ENCODE measurements at regions not wholly inside any gene's neighbourhood (a gene's known extent, or its start where the extent isn't known, plus 50 kb on each side); places are given as distances from the start of the nearest gene placed in this dataset.
"Not testable (repeated sequence)": the region's sequence is repeated elsewhere in the genome, so short reads cannot be mapped to it uniquely, and the experiment has no call there.

- no peak overlapping the region for H3K27ac ChIP-seq (ENCODE audit: low read depth, low read length, poor library complexity, severe bottlenecking)
- BruUV-seq (replicated peaks): no TSS peak
- POLR2A ChIA-PET (ENCODE audit: low non-redundant PET): no interaction called here
- no peaks in the 10 kb centered on the region for H3K27me3 ChIP-seq (replicated peaks; ENCODE audit: insufficient read depth, low read depth, low read length, poor library complexity)
- no peak for TF ChIP-seq CTCF (conservative IDR thresholded peaks at IDR 0.05; ENCODE audit: low read depth, low read length)
- TF ChIP-seq EZH2 (IDR thresholded peaks at IDR 0.05; ENCODE audit: borderline replicate concordance, low read depth, low read length, poor library complexity, severe bottlenecking): no peak
- intact Hi-C loops (cut with micrococcal nuclease; ENCODE audit: unreplicated experiment): no loop called here
- DNase-seq (ENCODE audit: low spot score): no peak
- no peak overlapping the region for H3K4me3 ChIP-seq (ENCODE audit: low read depth, low read length, poor library complexity, severe bottlenecking)
- H3K4me1 ChIP-seq (ENCODE audit: insufficient read depth, low read length, poor library complexity, severe bottlenecking): no peaks in the 10 kb centered on the region
- no peaks in the 10 kb centered on the region for H3K36me3 ChIP-seq (ENCODE audit: insufficient read depth, low read length, poor library complexity, severe bottlenecking)
- CTCF ChIA-PET: no interaction called here
- no peaks in the 10 kb centered on the region for H3K9me3 ChIP-seq (ENCODE audit: low read depth, low read length, poor library complexity, severe bottlenecking)
These were observed 180.3 kb downstream of the SH2D4B start for GRCh38 chr10:80718024-80718423.

- POLR2A ChIA-PET (ENCODE audit: low non-redundant PET): no interaction called here
These were observed 182.2 kb downstream of the SH2D4B start for GRCh38 chr10:80719935-80720334.

GRCh38 chr10:80720549-80720948 is 182.8 kb downstream of the SH2D4B start:
- no peak for TF ChIP-seq CTCF (conservative IDR thresholded peaks at IDR 0.05; ENCODE audit: low read depth, low read length)
- TF ChIP-seq EZH2 (IDR thresholded peaks at IDR 0.05; ENCODE audit: borderline replicate concordance, low read depth, low read length, poor library complexity, severe bottlenecking): no peak
- POLR2A ChIA-PET (ENCODE audit: low non-redundant PET): no interaction called here
- H3K27ac ChIP-seq (ENCODE audit: low read depth, low read length, poor library complexity, severe bottlenecking): no peak overlapping the region
- CTCF ChIA-PET: no interaction called here
- H3K36me3 ChIP-seq (ENCODE audit: insufficient read depth, low read length, poor library complexity, severe bottlenecking): no peaks in the 10 kb centered on the region
- H3K4me3 ChIP-seq (ENCODE audit: low read depth, low read length, poor library complexity, severe bottlenecking): no peak overlapping the region
- H3K27me3 ChIP-seq (replicated peaks; ENCODE audit: insufficient read depth, low read depth, low read length, poor library complexity): no peaks in the 10 kb centered on the region
- no peaks in the 10 kb centered on the region for H3K4me1 ChIP-seq (ENCODE audit: insufficient read depth, low read length, poor library complexity, severe bottlenecking)
- intact Hi-C loops (cut with micrococcal nuclease; ENCODE audit: unreplicated experiment): no loop called here
- no peak for DNase-seq (ENCODE audit: low spot score)
- BruUV-seq (replicated peaks): no TSS peak
- H3K9me3 ChIP-seq (ENCODE audit: low read depth, low read length, poor library complexity, severe bottlenecking): no peaks in the 10 kb centered on the region

More at GRCh38 chr10:80719935-80720334, 182.2 kb downstream of the SH2D4B start:
- Histone ChIP-seq H3K27me3 (replicated peaks; ENCODE audit: insufficient read depth, low read depth, low read length, poor library complexity) (no peaks in the 10 kb centered on the region), H3K27ac (ENCODE audit: low read depth, low read length, poor library complexity, severe bottlenecking) (no peak overlapping the region), H3K36me3 (ENCODE audit: insufficient read depth, low read length, poor library complexity, severe bottlenecking) (no peaks in the 10 kb centered on the region), H3K4me1 (ENCODE audit: insufficient read depth, low read length, poor library complexity, severe bottlenecking) (no peaks in the 10 kb centered on the region), H3K9me3 (ENCODE audit: low read depth, low read length, poor library complexity, severe bottlenecking) (no peaks in the 10 kb centered on the region), H3K4me3 (ENCODE audit: low read depth, low read length, poor library complexity, severe bottlenecking) (no peak overlapping the region)
- no peak for TF ChIP-seq CTCF (conservative IDR thresholded peaks at IDR 0.05; ENCODE audit: low read depth, low read length)
- TF ChIP-seq EZH2 (IDR thresholded peaks at IDR 0.05; ENCODE audit: borderline replicate concordance, low read depth, low read length, poor library complexity, severe bottlenecking): no peak
- intact Hi-C loops (cut with micrococcal nuclease; ENCODE audit: unreplicated experiment): no loop called here
- CTCF ChIA-PET: no interaction called here
- no TSS peak for BruUV-seq (replicated peaks)
- no peak for DNase-seq (ENCODE audit: low spot score)

- intact Hi-C loops (cut with micrococcal nuclease; ENCODE audit: unreplicated experiment): not testable (repeated sequence)
These were observed 190.7 kb downstream of the SH2D4B start for GRCh38 chr10:80728354-80728753.

More at GRCh38 chr10:80728354-80728753, 190.7 kb downstream of the SH2D4B start:
- H3K27ac ChIP-seq (ENCODE audit: low read depth, low read length, poor library complexity, severe bottlenecking); BruUV-seq (replicated peaks); H3K9me3 ChIP-seq (ENCODE audit: low read depth, low read length, poor library complexity, severe bottlenecking); DNase-seq (ENCODE audit: low spot score); H3K4me3 ChIP-seq (ENCODE audit: low read depth, low read length, poor library complexity, severe bottlenecking); H3K27me3 ChIP-seq (replicated peaks; ENCODE audit: insufficient read depth, low read depth, low read length, poor library complexity); POLR2A ChIA-PET (ENCODE audit: low non-redundant PET); H3K36me3 ChIP-seq (ENCODE audit: insufficient read depth, low read length, poor library complexity, severe bottlenecking); H3K4me1 ChIP-seq (ENCODE audit: insufficient read depth, low read length, poor library complexity, severe bottlenecking); CTCF ChIA-PET: not testable (repeated sequence)

Data from A673 (cell line).